GM18907 (cell line): ENCODE measurements at regions not wholly inside any gene's neighbourhood (a gene's known extent, or its start where the extent isn't known, plus 50 kb on each side); places are given as distances from the start of the nearest gene placed in this dataset.

ENCODE experiments used
- ATAC-seq: cut with Tn5 transposase; IDR thresholded peaks from one replicate; pipeline ENCODE4 v1.9.1; 2021; ENCODE audit warnings: mild to moderate bottlenecking, moderate library complexity; ENCODE audit not compliant: unreplicated experiment

- ATAC-seq = no peak
These were observed 1807.0 kb downstream of the SUCLG1 start for GRCh38 chr2:82652117-82652516.

- ATAC-seq = no peak
These were observed 1809.0 kb downstream of the SUCLG1 start for GRCh38 chr2:82650038-82650437.

GRCh38 chr2:82641598-82642180 is 1817.4 kb downstream of the SUCLG1 start:
- no peak for ATAC-seq

- no peak for ATAC-seq
These were observed 1822.6 kb downstream of the SUCLG1 start for GRCh38 chr2:82636402-82637020.

- ATAC-seq = no peak
These were observed 1860.1 kb downstream of the SUCLG1 start for GRCh38 chr2:82599021-82599420.

GRCh38 chr2:82596581-82596980 is 1862.5 kb downstream of the SUCLG1 start:
- ATAC-seq = no peak

- no peak for ATAC-seq
These were observed 1867.4 kb downstream of the SUCLG1 start for GRCh38 chr2:82591718-82592117.

- no peak for ATAC-seq
These were observed 1882.4 kb downstream of the SUCLG1 start for GRCh38 chr2:82576656-82577055.

GRCh38 chr2:82539280-82539621 is 1919.8 kb downstream of the SUCLG1 start:
- no peak for ATAC-seq

GRCh38 chr2:82538590-82539279 is 1920.3 kb downstream of the SUCLG1 start:
- no peak for ATAC-seq

GRCh38 chr2:82528288-82528687 is 1930.8 kb downstream of the SUCLG1 start:
- no peak for ATAC-seq

GRCh38 chr2:82527124-82527523 is 1932.0 kb downstream of the SUCLG1 start:
- no peak for ATAC-seq

- ATAC-seq = no peak
These were observed 1932.8 kb downstream of the SUCLG1 start for GRCh38 chr2:82526277-82526676.

- no peak for ATAC-seq
These were observed 1933.3 kb downstream of the SUCLG1 start for GRCh38 chr2:82525744-82526143.

GRCh38 chr2:82524826-82525225 is 1934.3 kb downstream of the SUCLG1 start:
- ATAC-seq = no peak

- ATAC-seq = no peak
These were observed 1947.2 kb downstream of the SUCLG1 start for GRCh38 chr2:82511894-82512293.

GRCh38 chr2:82508702-82509101 is 1950.4 kb downstream of the SUCLG1 start:
- ATAC-seq = no peak

- no peak for ATAC-seq
These were observed 1951.4 kb downstream of the SUCLG1 start for GRCh38 chr2:82507657-82508056.

GRCh38 chr2:82501217-82501616 is 1957.9 kb downstream of the SUCLG1 start:
- ATAC-seq = no peak

GRCh38 chr2:82498777-82499443 is 1960.2 kb downstream of the SUCLG1 start:
- ATAC-seq = no peak

GRCh38 chr2:82494739-82495138 is 1964.3 kb downstream of the SUCLG1 start:
- no peak for ATAC-seq

GRCh38 chr2:82491591-82491990 is 1967.5 kb downstream of the SUCLG1 start:
- ATAC-seq = no peak
